Heart left ventricle (tissue), 13 donors: ENCODE measurements at regions not wholly inside any gene's neighbourhood (a gene's known extent, or its start where the extent isn't known, plus 50 kb on each side); places are given as distances from the start of the nearest gene placed in this dataset.

ENCODE experiments used
- CTCF ChIP-seq, 12 donors: fragments of 200-600 bp; sonication (generic) in 4 of 12; IDR thresholded peaks; one replicate each; pipeline versions ENCODE4 v1.5.0 to v1.8.0; 2018 to 2022; ENCODE audit warnings: antibody characterized with exemption in 12 of 12, mild to moderate bottlenecking in 5 of 12
- POLR2A ChIP-seq, 2 donors: fragments of 450-650 bp; IDR thresholded peaks; one replicate each; pipeline ENCODE4 v1.6.1; 2017; ENCODE audit warnings: antibody characterized with exemption in 2 of 2, mild to moderate bottlenecking in 2 of 2, moderate library complexity in 2 of 2
- donor health status: ischemic (EF 13 %, LVEDD 7.1; RV severe dilation, severe dysfunction).
- donor health status: DM: no; HTN: yes; CAD: no.
- donor health status: DM: no; HTN: no; CAD: no.
- donor health status: ischemic (EF 25% LVEDD 6.9; RV normal size, moderate dysfunction).
- donor health status: ischemic (EF 25% LVEDD 5.7; RV mildly dilated, moderate dysfunction).
- donor health status: ischemic (EF 35%, LVEDD 5.7; RV mildly dilated, moderate dysfunction).
- donor health status: nonischemic (EF 11% LVEDD 7.7; RV severe dilation, severe dysfunction).
- donor health status: DM: yes; HTN: yes; CAD: no.
- donor health status: PGD.
- donor health status: ischemic (EF 29% LVEDD 5.4; RV normal size, mild dysfunction).
- donor health status: nonischemic (EF 23%, LVEDD 6.1; RV moderate dilation, normal function).

GRCh38 chr18:75654851-75655751 lies 227.6 kb upstream of the SMIM21 start:
- no peak for TF ChIP-seq CTCF (IDR thresholded peaks at IDR 0.05)
- TF ChIP-seq POLR2A (IDR thresholded peaks at IDR 0.05): no peak
